GM19397 (cell line): ENCODE measurements at regions not wholly inside any gene's neighbourhood (a gene's known extent, or its start where the extent isn't known, plus 50 kb on each side); places are given as distances from the start of the nearest gene placed in this dataset.

ENCODE experiments used
- ATAC-seq: cut with Tn5 transposase; IDR thresholded peaks from one replicate; pipeline ENCODE4 v1.9.1; 2021; ENCODE audit warnings: mild to moderate bottlenecking, moderate library complexity; ENCODE audit not compliant: unreplicated experiment

DNA sequence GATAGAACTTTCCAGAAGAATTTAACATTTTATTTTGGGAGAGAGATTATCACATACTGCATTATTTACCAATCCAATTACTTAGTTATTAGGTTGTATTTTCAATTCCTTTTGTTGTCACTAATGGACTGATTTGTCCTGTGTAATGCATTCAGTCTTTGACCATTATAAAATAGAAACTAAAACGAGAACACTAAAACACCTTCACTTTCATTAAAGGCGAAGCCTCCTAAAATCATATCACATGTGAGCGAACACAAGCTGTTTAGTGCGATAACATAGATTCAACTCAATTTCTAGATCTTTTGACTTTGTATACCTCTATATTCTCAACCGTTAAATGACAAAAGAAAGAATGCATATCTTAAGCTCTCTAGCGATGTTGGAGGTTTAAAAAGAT lies 253.4 kb downstream of the VGLL3 start:
- no peak for ATAC-seq

DNA sequence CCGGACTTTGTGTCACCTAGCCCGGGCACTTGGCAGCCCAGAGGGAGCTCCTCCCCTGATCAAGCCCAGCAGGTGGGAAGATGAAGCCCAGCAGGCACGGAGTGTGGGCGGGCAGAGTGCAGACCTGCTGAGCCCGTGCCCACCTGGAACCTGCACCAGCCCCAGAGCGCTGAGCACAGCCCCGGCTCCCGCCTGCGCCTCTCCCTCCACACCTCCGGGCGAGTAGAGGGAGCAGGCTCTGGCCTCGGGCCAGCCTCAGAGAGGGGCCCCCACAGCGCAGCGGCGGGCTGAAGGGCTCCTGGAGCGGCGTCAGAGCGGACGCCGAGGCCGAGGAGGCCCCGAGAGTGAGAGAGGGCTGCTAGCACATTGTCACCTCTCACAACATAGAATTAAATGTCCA lies 257.7 kb downstream of the VGLL3 start:
- ATAC-seq: no peak

DNA sequence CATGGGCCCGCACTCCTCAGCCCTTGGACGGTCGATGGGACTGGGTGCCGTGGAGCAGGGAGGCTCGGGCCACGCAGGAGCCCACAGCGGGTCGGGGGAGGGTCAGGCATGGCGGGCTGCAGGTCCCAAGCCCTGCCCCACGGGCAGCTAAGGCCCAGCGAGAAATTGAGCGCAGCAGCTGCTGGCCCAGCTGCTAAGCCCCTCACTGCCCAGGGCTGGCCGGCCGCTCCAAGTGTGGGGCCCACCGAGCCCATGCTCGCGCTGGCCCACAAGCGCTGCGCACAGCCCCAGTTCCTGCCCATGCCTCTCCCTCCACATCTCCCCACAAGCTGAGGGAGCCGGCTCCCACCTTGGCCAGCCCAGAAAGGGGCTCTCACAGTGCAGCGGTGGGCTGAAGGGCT lies 259.4 kb downstream of the VGLL3 start:
- no peak for ATAC-seq

DNA sequence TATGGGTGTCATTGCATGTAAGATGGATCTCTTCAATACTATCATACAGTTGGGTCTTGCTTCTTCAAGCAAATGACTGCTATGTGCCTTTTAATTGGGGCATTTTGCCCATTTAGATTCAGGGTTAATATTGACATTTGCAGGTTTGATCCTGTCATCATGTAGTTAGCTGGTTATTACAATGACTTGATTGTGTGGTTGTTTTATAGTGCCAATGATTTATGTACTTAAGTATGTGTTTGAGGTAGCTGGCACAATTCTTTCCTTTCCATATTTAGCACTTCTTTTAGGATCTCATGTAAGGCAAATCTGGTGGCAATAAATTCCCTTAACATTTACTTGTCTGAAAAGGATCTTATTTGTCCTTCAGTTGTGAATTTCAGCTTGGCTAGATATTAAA lies 267.5 kb downstream of the VGLL3 start:
- no peak for ATAC-seq

DNA sequence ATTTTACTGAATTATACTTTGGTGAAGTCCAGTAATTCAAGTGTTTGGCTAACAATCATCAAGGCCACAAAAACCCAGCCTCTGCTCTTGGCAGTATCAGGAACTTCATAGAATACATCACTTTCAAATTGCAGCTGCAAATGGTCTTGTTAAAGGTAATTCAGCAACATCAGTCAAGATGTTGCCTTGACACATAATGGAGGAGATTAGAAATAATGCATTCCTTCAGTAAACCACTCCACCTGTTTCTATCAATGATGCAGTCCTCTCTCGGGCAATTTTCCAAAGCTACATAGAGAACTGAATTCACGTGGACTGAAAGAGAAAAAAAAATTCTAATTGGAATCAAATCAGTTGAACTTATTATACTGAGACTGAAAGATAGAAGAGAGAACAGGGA lies 279.3 kb downstream of the VGLL3 start:
- no peak for ATAC-seq

DNA sequence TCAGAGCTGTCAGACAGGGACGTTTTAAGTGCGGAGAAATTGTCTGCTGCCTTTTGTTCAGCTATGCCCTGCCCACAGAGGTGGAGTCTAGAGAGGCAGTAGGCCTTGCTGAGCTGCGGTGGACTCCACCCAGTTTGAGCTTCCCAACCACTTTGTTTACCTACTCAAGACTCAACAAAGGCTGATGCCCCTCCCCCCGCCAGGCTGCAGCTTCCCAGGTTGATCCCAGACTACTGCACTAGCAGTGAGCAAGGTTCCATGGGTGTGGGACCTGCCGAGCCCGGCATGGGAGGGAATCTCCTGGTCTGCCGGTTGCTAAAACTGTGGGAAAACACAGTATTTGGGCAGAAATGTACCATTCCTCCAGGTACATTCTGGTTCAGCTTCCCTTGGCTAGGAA lies 282.1 kb downstream of the VGLL3 start:
- ATAC-seq: no peak

DNA sequence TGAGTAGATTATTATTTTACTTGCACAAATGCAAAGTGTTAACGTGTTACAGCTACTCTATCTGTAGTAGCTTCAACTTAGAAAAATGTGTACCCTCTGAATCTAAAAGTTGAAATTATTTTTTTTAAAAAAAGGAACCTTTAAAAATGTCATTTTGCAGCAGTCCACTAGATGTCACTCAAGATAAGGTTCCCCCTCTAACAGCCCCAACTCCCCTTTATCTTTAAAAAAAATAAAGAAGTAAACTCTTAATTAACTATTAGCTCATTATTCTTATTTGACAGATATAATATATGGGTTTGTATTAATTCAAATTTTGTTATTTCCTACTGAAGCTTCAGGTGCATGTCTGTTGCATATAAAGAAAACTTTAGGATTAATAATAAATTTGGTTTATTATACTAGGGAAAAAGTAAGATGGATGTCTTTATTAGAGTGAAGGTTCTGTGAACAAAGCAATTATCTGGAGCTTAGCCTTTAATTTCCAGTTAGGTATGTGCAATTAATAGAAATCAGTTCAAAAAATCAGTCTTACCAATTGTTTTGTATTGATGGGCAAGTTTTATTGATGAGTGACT lies 288.5 kb downstream of the VGLL3 start:
- no peak for ATAC-seq

DNA sequence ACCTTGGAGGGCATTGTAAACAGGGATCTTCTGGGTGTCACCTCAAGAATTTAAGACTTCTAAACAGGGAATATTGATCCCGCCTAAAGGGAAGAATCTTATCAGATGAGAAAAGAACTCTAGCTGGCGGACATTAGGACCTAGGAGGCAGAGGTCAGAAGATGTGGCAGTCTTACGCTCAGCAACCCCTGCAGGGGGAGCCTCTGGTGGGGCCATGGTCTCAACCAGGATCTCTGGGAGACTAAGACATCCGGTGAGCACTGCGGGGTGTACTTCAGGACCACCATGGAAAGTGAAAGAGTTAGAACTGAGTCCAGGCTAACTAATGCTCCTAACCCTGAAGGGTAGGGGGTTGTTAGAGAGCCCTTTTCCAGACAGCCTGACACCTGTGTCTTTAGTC lies 295.2 kb downstream of the VGLL3 start:
- no peak for ATAC-seq

DNA sequence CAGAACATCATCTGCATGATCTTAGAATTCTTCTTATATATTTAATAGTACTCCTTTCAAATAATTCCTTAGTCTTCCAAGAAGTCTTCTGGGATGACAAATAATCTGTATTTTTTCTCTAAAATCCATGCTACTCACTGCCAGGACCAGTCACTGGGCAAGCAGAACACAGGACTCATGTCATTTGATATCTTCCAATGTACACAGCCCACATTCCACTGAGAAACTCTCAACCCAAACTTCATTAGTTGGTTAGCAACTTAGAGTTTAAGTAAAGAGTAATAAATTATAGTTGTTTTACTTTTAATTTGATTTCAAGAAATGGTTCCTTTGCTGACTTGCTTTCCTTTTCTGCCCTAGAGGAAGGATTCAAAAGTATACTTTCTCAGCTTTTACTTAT lies 317.0 kb downstream of the VGLL3 start:
- ATAC-seq: no peak

DNA sequence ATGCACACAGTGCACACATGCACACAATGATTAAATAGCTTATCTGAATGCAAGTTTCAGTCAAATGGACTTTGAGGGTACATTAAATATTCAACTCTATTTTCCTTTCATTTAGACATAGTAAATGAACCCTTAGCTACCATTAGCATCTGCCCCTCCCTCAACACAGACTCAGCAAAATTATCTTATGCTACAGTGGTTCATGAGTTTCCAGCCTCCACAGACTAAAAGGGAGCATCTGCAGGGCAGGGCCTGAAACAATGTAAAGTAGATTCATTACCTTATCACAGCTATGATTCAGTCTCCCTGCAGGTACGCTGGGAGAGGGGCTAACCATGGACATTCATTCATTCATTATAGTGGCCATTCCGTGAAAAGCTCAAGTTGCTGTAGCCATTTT lies 329.1 kb downstream of the VGLL3 start:
- ATAC-seq: no peak

DNA sequence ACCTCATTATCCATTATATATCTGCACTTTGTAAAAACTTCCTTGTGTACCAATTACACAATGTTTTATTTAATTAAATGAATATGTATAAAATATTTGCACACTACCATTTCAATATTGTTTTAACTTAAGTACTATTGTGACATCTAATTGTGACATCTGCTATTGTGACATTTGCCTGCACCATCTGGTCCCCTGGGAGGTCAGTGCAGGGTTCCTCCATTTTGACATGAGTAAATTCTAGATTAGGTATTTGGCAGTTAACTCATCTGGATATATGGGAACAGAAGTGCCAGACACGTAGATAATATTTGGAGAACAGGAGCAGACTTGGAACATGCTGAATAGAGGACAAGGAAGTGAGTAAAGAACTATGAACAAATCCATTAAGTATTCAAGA lies 332.1 kb downstream of the VGLL3 start:
- no peak for ATAC-seq

DNA sequence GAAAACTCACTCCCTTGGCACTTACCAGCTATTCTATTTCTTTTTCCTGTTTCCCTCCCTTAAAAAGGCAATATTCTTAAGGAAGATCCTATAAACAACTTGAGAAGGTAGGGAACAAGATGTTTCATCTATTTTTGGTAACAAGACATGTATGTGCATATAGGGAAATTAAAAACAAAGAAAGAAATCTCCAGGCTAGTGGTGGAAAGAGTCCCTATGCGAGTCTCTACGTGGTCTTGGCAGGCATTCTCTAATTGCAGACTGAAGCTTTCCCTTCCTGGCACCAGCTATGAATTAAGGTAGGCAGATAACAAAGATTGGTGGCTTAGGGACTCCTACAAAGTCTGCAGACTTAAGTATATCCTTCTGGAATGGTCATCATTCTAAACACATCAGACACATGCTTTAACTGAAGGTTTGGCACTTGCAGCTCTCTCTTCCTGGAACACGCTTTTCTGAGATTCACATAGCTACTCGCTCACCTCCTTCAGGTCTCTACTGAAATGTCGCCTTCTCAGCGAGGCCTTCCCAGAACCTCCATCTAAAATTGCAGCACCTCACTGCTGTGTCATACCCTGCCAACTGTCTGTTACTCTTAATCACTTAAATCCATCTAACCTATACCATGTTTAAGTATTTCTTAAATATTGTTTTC lies 336.0 kb downstream of the VGLL3 start:
- ATAC-seq: no peak

DNA sequence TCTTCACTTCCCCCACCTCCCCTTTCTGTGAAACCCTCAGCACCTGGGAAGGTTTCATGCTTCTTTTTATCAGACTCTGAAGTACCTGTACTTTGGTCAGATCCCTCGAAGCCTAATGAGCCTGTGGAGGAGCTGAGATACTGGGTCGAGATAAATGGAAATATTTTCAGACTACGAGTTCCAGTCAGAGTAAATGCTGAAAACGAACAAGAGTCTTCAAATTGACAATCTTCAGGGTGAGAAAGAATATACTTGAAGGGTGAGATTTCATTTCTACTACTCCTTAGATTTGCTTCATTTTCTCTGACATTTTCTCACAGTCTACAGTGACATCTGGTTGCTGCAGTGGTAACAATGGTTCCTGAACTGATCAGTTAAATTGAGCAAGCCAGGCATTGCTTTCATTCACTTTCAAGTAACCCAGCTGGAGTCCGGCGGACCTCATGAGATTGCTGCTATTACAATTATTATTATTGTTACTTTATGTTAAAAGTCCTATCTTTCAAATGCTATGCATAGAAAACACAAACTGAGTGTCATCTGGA lies 337.2 kb downstream of the VGLL3 start:
- ATAC-seq: no peak

DNA sequence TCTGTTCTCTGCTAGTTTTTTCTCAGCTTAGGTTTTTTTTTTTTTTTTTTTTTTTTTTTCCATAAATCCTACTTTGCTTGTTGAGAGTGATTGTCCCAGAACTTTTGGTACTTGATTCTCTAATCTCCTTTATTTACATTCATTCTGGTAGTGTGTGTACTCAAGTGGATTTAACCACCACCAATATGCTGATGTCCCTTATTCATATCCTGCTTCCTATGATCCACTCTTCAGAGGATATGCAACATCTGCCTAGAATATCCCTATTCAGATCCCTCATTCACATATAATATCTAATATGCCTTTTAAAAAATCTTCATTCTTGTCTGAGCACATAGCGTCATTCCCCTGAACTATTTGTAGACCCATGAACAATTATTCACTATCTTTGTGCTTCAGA lies 342.9 kb downstream of the VGLL3 start:
- no peak for ATAC-seq

DNA sequence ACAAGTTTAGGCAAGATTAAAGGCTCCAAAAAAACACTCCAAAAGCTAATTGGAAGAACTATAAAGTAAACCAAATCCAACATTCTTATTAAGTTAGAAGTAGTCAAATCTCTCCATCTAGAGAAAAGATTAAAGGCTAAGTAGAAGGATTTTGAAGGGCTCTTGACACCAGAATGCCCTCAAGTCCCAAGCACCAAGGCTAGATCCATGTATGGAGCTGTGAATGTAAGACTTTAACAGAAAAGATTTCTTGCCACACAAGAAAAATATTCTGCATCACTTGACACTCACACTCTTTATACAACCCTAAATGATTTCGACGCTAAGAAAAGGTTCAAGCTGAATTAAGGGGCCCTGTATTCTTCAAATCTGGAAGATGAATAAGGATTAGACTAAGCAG lies 345.2 kb downstream of the VGLL3 start:
- ATAC-seq: no peak

DNA sequence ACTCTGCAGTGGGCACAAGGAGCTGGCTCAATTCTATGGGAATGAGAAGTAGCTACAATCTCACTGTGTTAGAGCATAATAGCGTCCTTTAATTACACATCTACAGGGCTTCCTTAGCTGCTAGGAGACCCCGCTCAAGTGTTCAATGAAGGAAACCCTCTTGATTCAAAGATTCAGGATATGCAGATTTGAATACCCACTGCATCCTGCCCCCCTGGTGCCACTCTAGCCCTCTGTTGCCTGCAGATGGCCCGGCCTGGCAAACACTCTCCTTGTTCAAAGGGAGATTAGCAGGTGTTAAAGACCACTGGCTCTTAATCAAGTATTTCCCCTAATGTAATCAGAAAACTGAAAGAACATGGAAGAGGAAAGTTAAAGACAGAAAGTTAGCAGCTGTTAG lies 356.6 kb downstream of the VGLL3 start:
- ATAC-seq: no peak

DNA sequence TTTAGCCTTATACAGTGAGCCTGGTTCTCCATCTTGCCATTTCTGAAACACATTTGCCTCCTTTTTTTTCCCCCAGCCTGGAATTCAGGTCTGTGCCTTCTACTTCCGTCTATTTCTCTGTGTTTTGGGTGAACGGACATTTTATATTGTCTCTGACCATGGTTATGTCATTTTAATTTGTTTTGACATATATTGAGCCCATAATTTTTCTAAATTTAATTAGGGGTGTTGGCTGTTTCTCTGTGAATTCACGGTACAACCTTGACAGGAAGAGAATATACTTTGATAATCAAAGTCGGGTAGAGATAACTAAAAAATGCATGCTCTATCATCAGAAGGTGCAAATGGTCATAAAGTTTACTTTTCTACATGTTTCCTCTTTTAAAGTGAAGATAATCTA lies 361.4 kb downstream of the VGLL3 start:
- no peak for ATAC-seq

DNA sequence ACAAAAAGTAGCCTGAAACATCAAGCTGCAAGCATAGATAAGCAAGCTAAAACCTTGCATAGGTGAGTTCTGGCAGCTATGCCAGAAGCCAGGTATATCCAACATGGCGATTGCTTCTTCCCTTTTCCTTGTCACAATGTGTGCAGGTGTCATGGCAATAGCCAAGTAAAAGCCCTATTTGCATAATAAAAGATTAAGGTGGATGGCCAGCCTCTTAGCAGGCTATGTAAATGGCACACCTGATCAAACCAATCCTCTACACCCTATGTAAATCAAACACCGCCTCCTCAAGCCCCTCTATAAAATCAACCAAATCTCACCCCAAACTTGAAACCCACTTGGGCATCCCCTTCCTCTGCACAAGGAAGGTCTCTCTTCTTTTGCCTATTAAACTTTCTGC lies 366.8 kb downstream of the VGLL3 start:
- ATAC-seq: no peak

DNA sequence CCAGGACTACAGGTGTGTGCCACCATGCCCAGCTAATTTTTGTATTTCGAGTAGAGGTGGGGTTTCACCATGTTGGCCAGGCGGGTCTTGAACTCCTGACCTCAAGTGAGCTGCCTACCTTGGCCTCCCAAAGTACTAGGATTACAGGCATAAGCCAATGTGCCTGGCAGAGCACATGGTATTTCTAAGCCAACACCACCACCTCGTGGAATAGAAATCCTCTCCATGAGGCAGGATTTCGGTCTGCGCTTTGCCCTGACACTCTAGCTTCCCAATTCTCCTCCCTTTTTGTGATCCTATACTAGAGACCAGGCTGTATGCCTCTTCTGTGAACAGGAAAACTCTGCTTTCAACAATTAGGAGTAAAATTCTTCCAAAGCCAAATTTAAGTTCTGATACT lies 372.2 kb downstream of the VGLL3 start:
- ATAC-seq: no peak

DNA sequence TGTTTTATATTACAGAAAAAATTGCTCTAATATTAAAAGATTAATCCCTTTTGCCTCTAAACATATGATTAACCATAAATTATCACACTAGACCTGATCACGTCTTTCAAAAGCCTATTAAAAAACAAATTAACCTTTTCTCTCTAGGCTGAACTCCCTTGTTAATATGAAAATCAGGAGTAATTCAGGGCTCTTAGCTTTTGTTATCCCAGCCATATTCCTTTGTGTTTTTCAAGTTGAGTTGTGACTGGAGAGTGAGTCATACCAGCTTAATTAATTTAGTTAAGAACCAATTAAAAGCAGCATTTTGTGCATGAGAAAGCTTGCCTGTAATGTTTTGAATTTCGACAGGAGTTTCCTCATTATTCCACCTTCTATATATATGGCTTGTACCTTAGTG lies 385.8 kb downstream of the VGLL3 start:
- ATAC-seq: no peak

DNA sequence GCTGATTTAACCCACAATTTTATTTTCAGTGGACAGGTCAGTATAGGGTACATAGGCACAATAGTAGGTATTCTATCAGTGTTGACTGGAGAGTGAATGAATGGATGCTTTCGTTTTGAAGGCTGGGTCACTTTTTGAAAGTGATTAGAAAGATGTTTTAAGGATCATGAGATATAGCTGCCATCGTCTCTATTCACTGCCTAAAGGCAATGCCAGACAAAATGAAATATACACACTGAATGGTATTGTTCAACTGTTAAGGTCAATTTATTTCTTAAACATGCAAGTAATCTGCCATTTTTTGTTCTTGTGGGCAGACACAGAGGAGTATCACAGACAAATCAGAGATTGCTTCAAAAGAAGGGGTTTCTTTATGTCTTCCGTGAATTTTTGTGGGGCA lies 395.3 kb downstream of the VGLL3 start:
- ATAC-seq: no peak

DNA sequence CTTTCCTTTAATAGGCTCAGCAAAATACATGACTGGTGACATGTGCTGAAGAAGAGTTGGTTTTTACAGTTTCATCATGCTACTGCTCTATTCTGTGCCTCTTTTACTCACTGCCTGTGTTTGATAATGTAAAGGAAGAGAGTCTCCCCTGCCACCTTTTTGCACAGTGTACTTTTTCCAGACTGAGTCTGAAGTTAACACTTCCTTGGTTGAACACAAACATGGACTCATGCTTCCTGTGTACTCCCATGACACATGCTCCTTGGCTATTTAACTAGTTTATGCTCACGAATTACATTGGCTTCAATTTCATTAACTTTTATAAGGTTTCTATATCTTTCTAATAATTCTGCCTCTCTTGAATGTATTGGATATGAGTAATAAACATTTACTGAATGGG lies 396.1 kb downstream of the VGLL3 start:
- no peak for ATAC-seq

DNA sequence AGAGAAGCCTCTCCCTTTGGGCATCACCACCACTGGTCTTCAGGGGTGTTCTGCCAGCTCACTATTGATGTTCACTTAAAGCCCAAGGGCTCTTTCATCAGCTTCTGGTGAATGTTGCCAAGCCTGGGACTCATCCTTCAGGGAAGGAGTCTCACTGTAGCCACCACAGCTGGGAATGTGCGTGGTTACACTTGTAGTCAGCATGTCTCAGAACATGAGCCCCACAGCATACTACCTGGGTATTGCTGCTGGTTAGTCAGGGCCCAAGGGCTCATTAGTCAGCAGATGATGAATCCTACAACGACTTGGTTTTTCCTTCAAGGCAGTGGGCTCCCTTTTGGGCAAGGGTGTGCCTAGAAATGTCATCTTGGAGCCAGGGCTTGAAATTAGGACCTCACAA lies 412.9 kb downstream of the VGLL3 start:
- no peak for ATAC-seq
